Nephron progenitor cell (in vitro differentiated cells): ENCODE measurements at regions not wholly inside any gene's neighbourhood (a gene's known extent, or its start where the extent isn't known, plus 50 kb on each side); places are given as distances from the start of the nearest gene placed in this dataset.
A peak's percentile ranks its signal among the peaks of the same experiment; 100 is the strongest.
"Not testable (repeated sequence)": the region's sequence is repeated elsewhere in the genome, so short reads cannot be mapped to it uniquely, and the experiment has no call there.

Experiments
- DNase-seq: peaks from one replicate; pipeline ENCODE4 v3.0.0; 2021
- H3K27ac Mint-ChIP-seq: 2 replicates; pipeline ENCODE4 v1.8.0; 2021; ENCODE audit warnings: mild to moderate bottlenecking, moderate library complexity, mixed read lengths
- H3K27me3 Mint-ChIP-seq: 2 replicates; pipeline ENCODE4 v1.8.0; 2021; ENCODE audit warnings: mild to moderate bottlenecking, low read depth, mixed read lengths; ENCODE audit not compliant: poor library complexity
- H3K36me3 Mint-ChIP-seq: 2 replicates; pipeline ENCODE4 v1.8.0; 2021; ENCODE audit warnings: low read depth, mixed read lengths
- H3K4me1 Mint-ChIP-seq: 2 replicates; pipeline ENCODE4 v1.8.0; 2021; ENCODE audit warnings: mixed read lengths
- H3K4me3 Mint-ChIP-seq: 2 replicates; pipeline ENCODE4 v1.8.0; 2021; ENCODE audit warnings: mild to moderate bottlenecking, moderate library complexity, mixed read lengths
- H3K9me3 Mint-ChIP-seq: 2 replicates; pipeline ENCODE4 v1.8.0; 2021; ENCODE audit warnings: mild to moderate bottlenecking, moderate library complexity, mixed read lengths
- CTCF ChIP-seq: fragments of 200-600 bp; sonication (generic); IDR thresholded peaks from 2 replicates; pipeline ENCODE4 v1.5.0; 2021; ENCODE audit warnings: antibody characterized with exemption

GRCh38 chr7:46058086-46058823 lies 137.2 kb upstream of the IGFBP3 start:
- no peaks in the 10 kb centered on the region for H3K36me3 Mint-ChIP-seq
- H3K27me3 Mint-ChIP-seq = peaks cover 3% of the 10 kb centered on the region
- no peak for TF ChIP-seq CTCF
- DNase-seq = no peak
- no peak overlapping the region for H3K4me3 Mint-ChIP-seq
- H3K4me1 Mint-ChIP-seq = peaks cover 5% of the 10 kb centered on the region
- H3K27ac Mint-ChIP-seq = no peak overlapping the region
- H3K9me3 Mint-ChIP-seq = no peaks in the 10 kb centered on the region

GRCh38 chr7:46054915-46055314 lies 133.8 kb upstream of the IGFBP3 start:
- H3K27ac Mint-ChIP-seq = no peak overlapping the region
- H3K9me3 Mint-ChIP-seq = no peaks in the 10 kb centered on the region
- H3K27me3 Mint-ChIP-seq = peaks cover 3% of the 10 kb centered on the region
- H3K4me3 Mint-ChIP-seq = no peak overlapping the region
- TF ChIP-seq CTCF = no peak
- no peak for DNase-seq
- H3K36me3 Mint-ChIP-seq = no peaks in the 10 kb centered on the region
- peaks cover 5% of the 10 kb centered on the region for H3K4me1 Mint-ChIP-seq

- DNase-seq = no peak
- Mint-ChIP-seq H3K4me3 (no peak overlapping the region), H3K36me3 (no peaks in the 10 kb centered on the region), H3K9me3 (no peaks in the 10 kb centered on the region), H3K27ac (peak overlapping the region; percentile 59), H3K27me3 (peaks cover 3% of the 10 kb centered on the region), H3K4me1 (peaks cover 5% of the 10 kb centered on the region)
- TF ChIP-seq CTCF = no peak
These were observed 133.2 kb upstream of the IGFBP3 start for GRCh38 chr7:46054272-46054671.

- H3K27ac Mint-ChIP-seq = peak overlapping the region; percentile 6
- no peak for TF ChIP-seq CTCF
- H3K4me3 Mint-ChIP-seq = no peak overlapping the region
- peaks cover 17% of the 10 kb centered on the region for H3K9me3 Mint-ChIP-seq
- no peak for DNase-seq
- peaks cover 6% of the 10 kb centered on the region for H3K4me1 Mint-ChIP-seq
- no peaks in the 10 kb centered on the region for H3K36me3 Mint-ChIP-seq
- peaks cover 9% of the 10 kb centered on the region for H3K27me3 Mint-ChIP-seq
These were observed 126.5 kb upstream of the IGFBP3 start for GRCh38 chr7:46047581-46047980.

- not testable (repeated sequence) for H3K36me3 Mint-ChIP-seq, H3K4me3 Mint-ChIP-seq, H3K4me1 Mint-ChIP-seq
These were observed 122.3 kb upstream of the IGFBP3 start for GRCh38 chr7:46043338-46043737.

GRCh38 chr7:46039813-46040212 lies 118.7 kb upstream of the IGFBP3 start:
- H3K27ac Mint-ChIP-seq, H3K27me3 Mint-ChIP-seq, DNase-seq, H3K4me3 Mint-ChIP-seq, H3K4me1 Mint-ChIP-seq, H3K36me3 Mint-ChIP-seq: not testable (repeated sequence)
- peaks cover 11% of the 10 kb centered on the region for H3K9me3 Mint-ChIP-seq

More at GRCh38 chr7:46043338-46043737, 122.3 kb upstream of the IGFBP3 start:
- H3K27me3 Mint-ChIP-seq, DNase-seq, H3K27ac Mint-ChIP-seq: not testable (repeated sequence)
- peaks cover 17% of the 10 kb centered on the region for H3K9me3 Mint-ChIP-seq

- Mint-ChIP-seq H3K36me3 (peaks cover 5% of the 10 kb centered on the region), H3K27ac (no peak overlapping the region), H3K27me3 (peaks cover 10% of the 10 kb centered on the region), H3K9me3 (peaks cover 16% of the 10 kb centered on the region), H3K4me3 (no peak overlapping the region), H3K4me1 (no peaks in the 10 kb centered on the region)
- DNase-seq = no peak
- no peak for TF ChIP-seq CTCF
These were observed 114.1 kb upstream of the IGFBP3 start for GRCh38 chr7:46035166-46035565.
